CD4-positive, alpha-beta memory T cell (primary cell): ENCODE measurements at regions not wholly inside any gene's neighbourhood (a gene's known extent, or its start where the extent isn't known, plus 50 kb on each side); places are given as distances from the start of the nearest gene placed in this dataset.

Experiments
- CTCF ChIA-PET: fragments of 350-600 bp; sonication (Branson Sonifier 250); formaldehyde crosslinking; loops from one replicate; lab custom pipeline; 2021; ENCODE audit warnings: inconsistent platforms; ENCODE audit not compliant: partially characterized antibody; lab: Charles Lee
- POLR2A ChIA-PET: fragments of 350-600 bp; sonication (Branson Sonifier 250); formaldehyde crosslinking; loops from one replicate; lab custom pipeline; 2021; ENCODE audit not compliant: partially characterized antibody; lab: Charles Lee
- DNase-seq, 5 donors: peaks; one replicate each; pipeline versions ENCODE4 v3.0.0 to v3.0.0-alpha.2; 2020 to 2022; ENCODE audit warnings: mixed read lengths in 1 of 5
- H3K27ac ChIP-seq: one replicate; pipeline ENCODE4 v1.7.0; 2013; ENCODE audit warnings: low read depth, low read length
- H3K27me3 ChIP-seq: 2 replicates; pipeline ENCODE4 v1.7.0; 2013; ENCODE audit warnings: mild to moderate bottlenecking, low read length, moderate library complexity; ENCODE audit not compliant: insufficient read depth
- H3K36me3 ChIP-seq: 2 replicates; pipeline ENCODE4 v1.7.0; 2013; ENCODE audit warnings: mild to moderate bottlenecking, low read length, moderate library complexity; ENCODE audit not compliant: insufficient read depth
- H3K4me1 ChIP-seq: 2 replicates; pipeline ENCODE4 v1.7.0; 2013; ENCODE audit warnings: mild to moderate bottlenecking, low read length, moderate library complexity; ENCODE audit not compliant: insufficient read depth
- H3K4me3 ChIP-seq, 2 donors: one replicate each; pipeline ENCODE4 v1.7.0; 2013; ENCODE audit warnings: low read length in 2 of 2, mild to moderate bottlenecking in 1 of 2
- H3K9me3 ChIP-seq, 2 donors: one replicate each; pipeline ENCODE4 v1.7.0; 2013; ENCODE audit warnings: low read length in 2 of 2, control low read depth in 1 of 2; ENCODE audit not compliant: control insufficient read depth in 1 of 2
- H3K27ac Mint-ChIP-seq, 7 donors: one replicate each; pipeline ENCODE4 v1.8.0; 2020 to 2021; ENCODE audit warnings: mixed read lengths in 7 of 7, mild to moderate bottlenecking in 6 of 7, inconsistent platforms in 3 of 7, moderate library complexity in 3 of 7
- H3K27me3 Mint-ChIP-seq, 2 donors: one replicate each; pipeline ENCODE4 v1.8.0; 2020 to 2021; ENCODE audit warnings: mixed read lengths in 2 of 2
- H3K36me3 Mint-ChIP-seq, 2 donors: one replicate each; pipeline ENCODE4 v1.8.0; 2020 to 2021; ENCODE audit warnings: mixed read lengths in 2 of 2, inconsistent platforms in 1 of 2, mild to moderate bottlenecking in 1 of 2
- H3K4me1 Mint-ChIP-seq, 4 donors: one replicate each; pipeline ENCODE4 v1.8.0; 2020 to 2021; ENCODE audit warnings: mixed read lengths in 4 of 4, mild to moderate bottlenecking in 1 of 4
- H3K4me3 Mint-ChIP-seq, 8 donors: one replicate each; pipeline ENCODE4 v1.8.0; 2020 to 2021; ENCODE audit warnings: mixed read lengths in 8 of 8, mild to moderate bottlenecking in 7 of 8, moderate library complexity in 6 of 8, inconsistent platforms in 3 of 8
- H3K9me3 Mint-ChIP-seq, 8 donors: one replicate each; pipeline ENCODE4 v1.8.0; 2020 to 2021; ENCODE audit warnings: mixed read lengths in 8 of 8, mild to moderate bottlenecking in 5 of 8, inconsistent platforms in 3 of 8, moderate library complexity in 1 of 8
- intact Hi-C: fragments of 100-400 bp; cut with micrococcal nuclease; formaldehyde crosslinking; loops from one replicate; pipeline ENCODE4 v1.15.1; 2023

DNA sequence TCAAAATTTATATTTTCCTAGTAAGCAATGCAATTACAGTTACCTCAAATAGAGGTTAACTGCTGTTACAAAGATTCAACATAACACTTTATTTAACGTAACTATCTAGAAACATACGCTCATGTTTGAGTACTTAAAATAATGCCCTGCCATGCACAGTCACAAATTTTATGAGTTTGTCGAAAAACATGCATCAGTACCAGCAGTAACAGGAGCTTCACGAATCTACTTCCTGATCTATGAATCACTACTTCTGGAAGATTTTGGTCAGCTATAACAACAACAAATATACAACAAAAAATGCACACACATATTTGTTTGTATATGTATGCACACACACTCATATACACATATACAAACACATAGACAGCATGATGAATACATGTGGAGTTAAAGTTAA is 881.8 kb downstream of the FSCB start:
- Histone ChIP-seq H3K27me3 (no peaks in the 10 kb centered on the region), H3K9me3 (no peaks in the 10 kb centered on the region), H3K36me3 (no peaks in the 10 kb centered on the region), H3K4me1 (no peaks in the 10 kb centered on the region), H3K27ac (no peak overlapping the region), H3K4me3 (no peak overlapping the region)
- H3K4me3 Mint-ChIP-seq, result no peak overlapping the region
- H3K4me1 Mint-ChIP-seq, result no peaks in the 10 kb centered on the region
- no peak for DNase-seq
- peaks cover 0 to 8% (median 2%) of the 10 kb centered on the region in 8 donors for H3K9me3 Mint-ChIP-seq
- H3K27ac Mint-ChIP-seq, result no peak overlapping the region
- CTCF ChIA-PET, result no interaction called here
- intact Hi-C loops, result no loop called here
- POLR2A ChIA-PET, result no interaction called here
- H3K36me3 Mint-ChIP-seq, result no peaks in the 10 kb centered on the region
- no peaks in the 10 kb centered on the region for H3K27me3 Mint-ChIP-seq

DNA sequence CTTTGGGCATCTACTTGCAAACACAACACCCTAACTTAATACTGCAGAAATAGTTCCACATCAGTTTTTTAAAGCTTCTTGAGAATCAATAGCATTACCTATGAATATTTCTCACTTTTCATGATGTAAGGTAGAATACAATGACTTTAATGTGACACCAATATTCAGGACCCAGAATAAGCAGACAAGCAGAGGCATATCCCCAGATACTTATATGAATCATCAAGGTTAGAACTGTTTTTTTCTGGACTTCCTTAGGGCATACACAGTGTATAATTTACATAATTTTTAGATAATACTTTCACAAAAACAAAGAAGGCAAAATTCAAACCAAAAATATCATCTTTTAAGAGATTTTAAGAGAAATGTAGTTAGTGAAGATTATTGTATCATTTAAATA is 885.8 kb downstream of the FSCB start:
- Histone ChIP-seq H3K4me1 (no peaks in the 10 kb centered on the region), H3K27ac (no peak overlapping the region), H3K27me3 (no peaks in the 10 kb centered on the region), H3K9me3 (no peaks in the 10 kb centered on the region), H3K36me3 (no peaks in the 10 kb centered on the region), H3K4me3 (no peak overlapping the region)
- no peaks in the 10 kb centered on the region for H3K27me3 Mint-ChIP-seq
- no peaks in the 10 kb centered on the region for H3K36me3 Mint-ChIP-seq
- POLR2A ChIA-PET, result no interaction called here
- CTCF ChIA-PET, result no interaction called here
- H3K4me3 Mint-ChIP-seq, result no peak overlapping the region
- no peak overlapping the region for H3K27ac Mint-ChIP-seq
- H3K4me1 Mint-ChIP-seq, result no peaks in the 10 kb centered on the region
- intact Hi-C loops, result no loop called here
- H3K9me3 Mint-ChIP-seq, result peaks cover 0 to 9% (median 2%) of the 10 kb centered on the region in 8 donors
- no peak for DNase-seq

DNA sequence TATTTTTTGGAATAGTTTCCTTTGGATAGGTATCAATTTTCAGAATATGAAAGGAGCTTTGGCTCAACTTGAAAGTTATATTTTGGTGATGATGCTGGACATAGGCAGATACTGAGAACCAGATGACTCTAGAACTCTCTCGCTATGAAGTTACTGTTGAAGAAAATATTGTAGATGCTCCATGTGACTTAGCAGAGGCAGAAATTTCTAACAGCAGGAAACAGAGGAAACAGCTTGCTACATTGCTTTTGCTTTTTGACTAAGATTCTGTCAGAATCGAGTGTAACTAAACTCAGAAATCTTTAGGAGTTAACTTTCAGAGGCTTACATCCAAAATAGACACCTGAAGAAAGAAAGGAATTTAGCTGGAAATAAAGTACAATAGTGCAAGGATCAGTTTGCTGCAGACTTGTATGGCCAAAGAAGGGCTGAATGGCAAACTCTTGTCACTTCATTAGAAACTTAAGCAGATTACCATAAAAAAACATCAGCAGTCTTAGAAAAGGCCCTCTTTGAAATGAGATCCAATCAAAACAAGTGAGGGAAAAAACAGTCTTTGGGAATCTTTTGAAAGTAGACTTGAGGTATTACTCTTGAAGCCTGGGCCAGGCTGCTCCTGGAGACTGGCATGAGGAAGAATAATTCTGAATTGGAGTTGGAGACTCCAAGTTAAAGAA is 911.8 kb downstream of the FSCB start:
- no peak for DNase-seq
- no peaks in the 10 kb centered on the region for H3K4me1 Mint-ChIP-seq
- no peaks in the 10 kb centered on the region for H3K4me1 ChIP-seq
- H3K27ac ChIP-seq, result no peak overlapping the region
- H3K27me3 ChIP-seq, result no peaks in the 10 kb centered on the region
- no peak overlapping the region for H3K27ac Mint-ChIP-seq
- H3K9me3 Mint-ChIP-seq, result peaks cover 3 to 21% (median 10%) of the 10 kb centered on the region in 8 donors
- POLR2A ChIA-PET, result no interaction called here
- H3K27me3 Mint-ChIP-seq, result no peaks in the 10 kb centered on the region
- no peaks in the 10 kb centered on the region for H3K9me3 ChIP-seq
- H3K4me3 ChIP-seq, result no peak overlapping the region
- intact Hi-C loops, result no loop called here
- H3K4me3 Mint-ChIP-seq, result no peak overlapping the region
- H3K36me3 Mint-ChIP-seq, result no peaks in the 10 kb centered on the region
- CTCF ChIA-PET, result no interaction called here
- H3K36me3 ChIP-seq, result no peaks in the 10 kb centered on the region

DNA sequence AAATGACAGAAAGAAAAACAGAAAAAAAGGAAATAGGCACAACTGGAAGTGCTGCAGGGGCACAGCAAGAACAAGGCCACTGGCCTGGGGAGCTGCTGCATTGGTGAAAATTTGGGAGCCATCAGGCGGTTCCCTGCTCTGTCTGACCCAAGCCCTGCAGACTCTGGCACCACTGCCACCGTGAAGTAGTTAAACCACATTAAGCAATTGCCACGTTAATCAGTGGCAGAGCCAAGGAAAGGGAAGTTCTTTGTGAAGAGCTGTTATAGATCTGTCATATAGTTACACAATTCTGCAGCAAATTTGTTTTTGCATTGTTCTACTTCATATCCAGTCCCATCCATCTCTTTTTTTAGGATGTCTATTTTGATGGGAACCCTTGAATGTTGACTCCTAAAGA is 915.3 kb downstream of the FSCB start:
- Histone ChIP-seq H3K4me3 (no peak overlapping the region), H3K9me3 (peaks cover 0 to 5% of the 10 kb centered on the region in 2 donors), H3K27me3 (no peaks in the 10 kb centered on the region), H3K27ac (no peak overlapping the region), H3K4me1 (no peaks in the 10 kb centered on the region), H3K36me3 (no peaks in the 10 kb centered on the region)
- CTCF ChIA-PET, result no interaction called here
- H3K4me3 Mint-ChIP-seq, result no peak overlapping the region
- POLR2A ChIA-PET, result no interaction called here
- H3K9me3 Mint-ChIP-seq, result peaks cover 0 to 13% (median 5%) of the 10 kb centered on the region in 8 donors
- intact Hi-C loops, result no loop called here
- DNase-seq, result no peak
- no peaks in the 10 kb centered on the region for H3K4me1 Mint-ChIP-seq
- no peak overlapping the region for H3K27ac Mint-ChIP-seq
- no peaks in the 10 kb centered on the region for H3K36me3 Mint-ChIP-seq
- no peaks in the 10 kb centered on the region for H3K27me3 Mint-ChIP-seq

DNA sequence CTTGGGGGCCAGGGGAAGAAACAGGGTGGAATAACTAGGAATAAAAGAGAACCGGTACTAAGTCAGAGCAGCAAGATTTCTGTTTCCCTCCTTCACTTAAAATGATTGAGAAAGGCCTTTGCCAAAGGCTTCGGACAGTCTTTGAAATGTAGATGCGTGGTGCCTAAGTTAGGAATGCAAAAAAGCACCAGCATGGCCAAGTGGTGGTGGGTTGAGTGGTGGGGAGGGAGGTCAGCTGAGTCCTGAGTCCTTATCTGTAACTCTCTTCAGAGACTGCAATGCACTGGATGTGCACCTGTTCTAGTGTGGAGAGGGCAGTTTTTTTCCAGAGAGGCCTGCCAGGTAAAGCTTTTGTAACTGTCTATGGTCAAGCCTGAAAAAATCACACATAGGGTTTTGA is 919.9 kb downstream of the FSCB start:
- Mint-ChIP-seq H3K4me1 (no peaks in the 10 kb centered on the region), H3K36me3 (no peaks in the 10 kb centered on the region), H3K4me3 (no peak overlapping the region), H3K9me3 (peaks cover 0 to 15% (median 2%) of the 10 kb centered on the region in 8 donors), H3K27ac (no peak overlapping the region), H3K27me3 (no peaks in the 10 kb centered on the region)
- intact Hi-C loops, result no loop called here
- ChIA-PET POLR2A (no interaction called here), CTCF (interaction anchor here (0.6 kb wide), 1 partner anchor 449 kb away, joined by 3 read pairs; no protein-coding TSS in a partner anchor)
- Histone ChIP-seq H3K4me3 (no peak overlapping the region), H3K27ac (no peak overlapping the region), H3K4me1 (no peaks in the 10 kb centered on the region), H3K9me3 (peaks cover 0 to 5% of the 10 kb centered on the region in 2 donors), H3K36me3 (no peaks in the 10 kb centered on the region), H3K27me3 (no peaks in the 10 kb centered on the region)
- DNase-seq, result no peak

DNA sequence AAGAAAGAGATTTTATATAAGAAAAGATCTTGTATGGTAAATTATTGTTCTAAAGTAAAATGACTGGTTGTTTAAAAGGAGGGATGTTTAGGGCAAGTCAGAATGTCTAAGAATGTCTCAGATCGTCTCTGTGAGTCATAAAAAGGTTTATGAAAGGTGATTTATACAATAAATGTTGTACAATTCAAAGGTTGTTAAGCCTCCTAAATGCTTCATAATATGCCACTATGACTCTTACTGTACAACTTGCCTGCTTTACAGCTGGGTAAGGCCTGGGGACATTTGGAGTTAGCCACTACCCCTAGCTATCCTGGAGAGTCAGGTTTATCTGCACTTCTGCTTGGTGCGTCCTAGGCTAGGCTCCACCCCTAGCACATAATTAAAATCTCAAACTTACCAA is 927.4 kb downstream of the FSCB start:
- POLR2A ChIA-PET, result no interaction called here
- no peak overlapping the region for H3K27ac Mint-ChIP-seq

DNA sequence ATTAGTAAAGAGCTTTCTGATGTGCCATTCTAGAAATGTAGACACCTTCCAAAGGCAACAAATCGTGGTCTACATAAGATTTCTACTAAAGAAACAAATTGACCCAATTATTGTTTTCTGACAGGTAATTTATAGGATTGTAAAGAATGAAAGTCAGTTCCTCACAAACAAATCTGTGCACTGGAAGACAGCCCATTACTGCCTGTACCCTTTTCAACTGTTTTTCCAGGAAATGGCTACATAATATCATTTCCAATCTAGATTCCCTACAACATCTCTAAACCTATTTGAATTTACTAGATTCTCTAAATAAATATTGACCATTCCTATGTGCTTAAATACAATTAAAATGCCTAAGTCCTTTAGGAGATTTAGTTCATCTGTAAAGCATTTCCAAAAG is 939.1 kb downstream of the FSCB start:
- POLR2A ChIA-PET, result no interaction called here
- peaks cover 0 to 7% (median 3%) of the 10 kb centered on the region in 8 donors for H3K9me3 Mint-ChIP-seq
- H3K36me3 Mint-ChIP-seq, result no peaks in the 10 kb centered on the region
- DNase-seq, result no peak
- H3K27me3 Mint-ChIP-seq, result no peaks in the 10 kb centered on the region
- H3K27ac ChIP-seq, result no peak overlapping the region
- intact Hi-C loops, result no loop called here
- no peak overlapping the region for H3K4me3 Mint-ChIP-seq
- H3K27ac Mint-ChIP-seq, result no peak overlapping the region
- H3K4me1 Mint-ChIP-seq, result no peaks in the 10 kb centered on the region
- CTCF ChIA-PET, result no interaction called here
- H3K36me3 ChIP-seq, result no peaks in the 10 kb centered on the region
- H3K4me3 ChIP-seq, result no peak overlapping the region
- H3K4me1 ChIP-seq, result no peaks in the 10 kb centered on the region
- H3K27me3 ChIP-seq, result no peaks in the 10 kb centered on the region
- no peaks in the 10 kb centered on the region for H3K9me3 ChIP-seq

More for the DNA sequence above, 927.4 kb downstream of the FSCB start:
- CTCF ChIA-PET, result no interaction called here
- Mint-ChIP-seq H3K9me3 (peaks cover 4 to 43% (median 10%) of the 10 kb centered on the region in 8 donors), H3K27me3 (no peaks in the 10 kb centered on the region), H3K4me1 (no peaks in the 10 kb centered on the region), H3K4me3 (no peak overlapping the region), H3K36me3 (no peaks in the 10 kb centered on the region)
- DNase-seq, result no peak
- H3K9me3 ChIP-seq, result no peaks in the 10 kb centered on the region
- no peaks in the 10 kb centered on the region for H3K27me3 ChIP-seq
- H3K4me1 ChIP-seq, result no peaks in the 10 kb centered on the region
- no peaks in the 10 kb centered on the region for H3K36me3 ChIP-seq
- H3K27ac ChIP-seq, result no peak overlapping the region
- no peak overlapping the region for H3K4me3 ChIP-seq
- intact Hi-C loops, result no loop called here
